ENCODE measurements at regions not wholly inside any gene's neighbourhood (a gene's known extent, or its start where the extent isn't known, plus 50 kb on each side); places are given as distances from the start of the nearest gene placed in this dataset.

GRCh38 chr2:82062463-82062862, 1757.9 kb upstream of the LRRTM1 start:
- TF ChIP-seq POLR2AphosphoS5 (IDR thresholded peaks at IDR 0.05) (no peak), POLR2A (IDR thresholded peaks at IDR 0.05) (no peak), EP300 (IDR thresholded peaks at IDR 0.05) (no peak), CTCF (IDR thresholded peaks at IDR 0.05) (no peak)
